ENCODE measurements at regions not wholly inside any gene's neighbourhood (a gene's known extent, or its start where the extent isn't known, plus 50 kb on each side); places are given as distances from the start of the nearest gene placed in this dataset.
"Not testable (repeated sequence)": the region's sequence is repeated elsewhere in the genome, so short reads cannot be mapped to it uniquely, and the experiment has no call there.

- no peak for DNase-seq
These were observed 542.4 kb downstream of the TBC1D22A start for GRCh38 chr22:47304854-47305253.

DNA sequence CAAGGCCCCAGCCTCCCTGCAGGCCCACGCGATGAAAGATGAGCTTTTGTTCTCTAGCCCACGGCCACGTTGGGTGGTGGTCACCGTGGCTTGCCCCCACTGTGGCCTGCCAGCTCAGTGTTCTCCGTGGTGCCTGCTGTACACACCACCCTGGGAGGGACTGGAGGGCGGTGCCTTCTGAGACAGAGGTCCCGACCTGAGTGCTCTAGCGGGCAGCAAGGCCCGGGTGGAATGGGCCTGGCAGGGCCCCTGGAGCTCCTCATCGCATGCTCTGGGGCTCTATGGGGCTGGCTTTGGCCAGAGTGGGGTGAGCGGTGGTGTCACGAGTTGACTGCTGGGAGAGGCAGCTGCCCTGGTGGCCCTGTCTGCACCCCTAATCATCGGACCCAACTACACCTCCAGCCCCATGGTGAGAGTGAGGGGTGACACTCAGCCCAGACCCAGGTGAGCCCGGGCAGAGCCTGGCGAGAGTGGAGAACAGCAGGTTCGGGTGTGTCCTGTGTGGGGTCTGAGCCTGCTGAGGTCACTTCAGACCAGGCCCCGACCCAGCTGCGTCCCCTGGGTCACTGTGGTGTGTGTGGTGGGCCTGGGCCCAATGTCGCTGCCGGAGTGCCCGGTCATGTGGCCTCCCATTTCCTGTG, 541.9 kb downstream of the TBC1D22A start:
- no peak for DNase-seq

- no peak for DNase-seq
These were observed 540.9 kb downstream of the TBC1D22A start for GRCh38 chr22:47303161-47303890.

DNA sequence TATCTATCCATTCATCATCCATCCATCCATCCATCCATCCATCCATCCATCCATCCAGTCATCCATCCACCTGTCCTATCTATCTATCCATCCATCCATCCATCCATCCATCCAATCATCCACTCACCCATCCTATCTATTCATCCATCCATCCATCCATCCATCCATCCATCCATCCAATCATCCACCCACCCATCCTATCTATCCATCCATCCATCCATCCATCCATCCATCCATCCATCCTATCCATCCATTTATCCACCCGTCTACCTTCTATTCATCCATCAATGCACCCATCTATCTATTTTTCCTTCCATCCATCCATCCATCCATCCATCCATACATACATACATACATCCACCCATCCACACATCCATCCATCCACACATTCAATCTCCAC, 540.1 kb downstream of the TBC1D22A start:
- not testable (repeated sequence) for DNase-seq

DNA sequence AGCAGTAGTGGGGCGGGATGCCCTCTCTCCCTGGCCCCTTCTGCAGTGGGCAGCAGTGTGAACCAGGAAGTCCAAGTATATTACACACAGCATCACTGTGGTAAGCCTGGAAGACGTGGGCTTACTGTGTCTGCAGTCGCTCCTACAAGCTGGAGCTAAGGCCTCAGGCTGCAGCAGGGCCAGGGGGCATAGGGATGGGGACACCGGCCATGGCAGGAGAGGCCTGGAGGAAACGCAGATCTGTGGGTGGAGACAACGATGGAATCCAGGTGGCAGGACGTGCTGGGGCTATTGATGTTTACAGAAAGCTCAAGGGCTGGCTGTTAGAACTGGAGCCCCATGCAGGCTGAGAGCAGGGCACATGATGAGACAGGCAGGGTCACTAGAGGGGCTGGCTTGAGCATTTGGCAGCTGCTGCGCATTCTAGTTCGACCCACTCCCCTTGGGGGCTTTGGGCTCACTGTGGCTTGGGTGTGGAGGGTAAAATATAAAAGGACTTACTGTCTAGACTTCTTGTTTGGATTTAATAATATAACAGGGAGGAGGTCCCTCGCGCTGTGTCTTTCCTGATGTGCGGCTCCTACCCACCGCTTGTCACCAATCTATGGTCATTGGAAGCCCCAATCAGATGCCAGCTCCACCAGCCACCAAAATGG, 539.5 kb downstream of the TBC1D22A start:
- no peak for DNase-seq

DNA sequence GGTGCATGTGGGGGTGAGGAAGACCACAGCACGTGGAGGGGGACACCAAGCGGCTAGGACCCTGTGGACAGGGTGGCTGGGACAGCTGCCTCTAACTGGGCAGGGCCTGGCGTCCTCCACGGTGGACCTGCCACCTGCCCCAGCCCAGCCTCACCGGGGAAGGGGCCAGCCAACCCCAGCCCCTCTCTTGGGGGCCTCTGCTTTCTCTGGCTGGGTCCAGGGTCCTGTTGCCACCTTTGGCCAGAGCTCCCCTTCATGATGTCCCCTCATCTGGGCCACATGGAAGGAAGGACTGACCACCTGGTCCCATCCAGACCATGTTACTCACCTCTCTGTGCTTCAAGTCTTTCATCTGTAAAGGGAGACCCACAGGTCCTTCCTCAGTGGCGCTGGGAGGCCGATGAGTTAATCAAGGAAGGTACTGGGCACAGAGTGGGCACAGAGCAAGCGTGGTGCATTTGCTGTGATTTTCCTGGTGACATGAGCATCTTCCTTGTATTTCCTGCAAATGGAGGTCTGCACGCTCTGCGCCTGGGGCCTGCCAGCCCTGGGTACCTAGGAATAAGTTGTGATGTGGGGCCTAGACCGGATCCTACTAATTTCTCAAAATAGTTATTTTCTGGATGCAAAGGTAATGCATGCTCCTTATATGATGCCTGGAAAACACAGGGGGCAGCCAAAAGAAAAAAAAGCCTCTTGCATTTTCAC, 538.4 kb downstream of the TBC1D22A start:
- DNase-seq = no peak

DNA sequence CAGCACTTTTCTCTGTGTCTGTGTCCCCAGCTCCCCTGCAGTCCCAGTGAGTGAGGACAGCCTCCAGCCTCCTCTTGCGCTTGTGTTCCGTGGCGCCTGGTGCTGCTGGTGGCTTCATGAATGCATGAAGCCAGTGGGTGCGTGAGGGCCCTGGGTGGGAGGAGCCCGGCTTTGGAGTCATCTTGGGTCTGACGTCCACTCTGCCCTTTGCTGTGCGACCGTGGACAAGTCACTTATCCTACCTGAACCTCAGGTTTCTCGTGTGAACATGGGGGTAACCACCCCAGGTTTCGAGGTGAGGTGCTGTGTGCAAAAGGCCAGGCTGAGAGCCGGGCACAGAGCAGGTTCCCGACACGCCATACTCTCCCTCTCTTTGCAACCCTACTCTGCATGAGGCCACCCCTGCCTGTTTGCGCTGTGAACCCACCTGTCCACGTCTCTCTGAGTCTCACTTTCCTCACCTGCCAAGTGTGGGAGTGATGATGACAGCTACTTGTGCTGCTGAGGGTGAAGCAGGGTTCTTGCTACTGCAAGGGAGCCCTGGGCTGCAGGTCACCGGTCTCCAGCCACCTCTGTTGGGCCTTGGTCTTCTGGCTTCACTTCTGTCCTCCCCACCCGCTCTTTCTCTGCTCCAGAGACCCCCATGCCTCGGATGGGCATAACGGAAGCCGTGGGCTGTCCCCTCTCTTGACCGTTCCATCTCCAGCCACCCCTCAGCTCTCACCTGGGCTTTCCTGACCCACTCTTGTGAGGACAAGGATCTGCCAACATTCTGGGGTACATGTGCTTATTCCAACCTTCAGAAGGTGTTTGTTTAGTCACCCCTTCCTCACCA, 537.6 kb downstream of the TBC1D22A start:
- DNase-seq = no peak

GRCh38 chr22:47299211-47299862, 536.9 kb downstream of the TBC1D22A start:
- DNase-seq = no peak

DNA sequence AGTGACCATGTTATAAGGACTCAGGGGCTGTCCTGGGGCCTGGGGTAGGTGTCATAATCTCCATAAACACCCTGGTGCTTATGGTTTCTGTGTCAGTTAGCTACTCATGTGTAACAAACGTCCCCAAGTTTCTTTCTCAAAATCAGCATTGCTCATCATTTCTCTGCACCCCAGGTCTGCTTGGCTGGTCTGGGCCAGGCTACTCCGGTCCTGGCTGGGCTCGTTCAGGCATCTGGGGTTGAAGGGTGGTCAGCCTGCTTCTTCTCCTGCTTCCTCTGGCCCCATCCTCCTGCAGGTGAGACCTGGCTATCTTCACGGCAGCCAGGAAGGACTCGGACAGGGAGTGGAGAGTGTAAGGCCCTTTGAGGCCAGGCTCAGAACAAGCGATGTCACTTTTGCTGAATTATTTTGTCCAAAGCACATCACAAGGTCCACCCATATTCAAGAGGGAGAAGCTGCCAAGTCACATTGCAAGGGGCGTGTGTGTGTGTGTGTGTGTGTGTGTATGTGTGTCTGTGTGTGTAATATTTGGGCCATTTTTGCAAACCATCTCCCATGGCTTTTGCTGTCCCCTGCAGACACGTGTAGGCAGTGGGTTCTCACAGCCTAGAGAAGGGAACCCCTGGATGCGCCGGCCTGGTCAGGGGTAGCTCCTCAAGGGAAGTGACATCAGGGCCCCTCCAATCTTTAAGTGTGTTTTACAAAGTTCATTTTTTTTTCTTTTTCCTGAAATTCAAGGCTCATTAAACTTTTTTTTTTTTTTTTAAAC, 535.8 kb downstream of the TBC1D22A start:
- no peak for DNase-seq

GRCh38 chr22:47297261-47298016, 535.0 kb downstream of the TBC1D22A start:
- DNase-seq = no peak

DNA sequence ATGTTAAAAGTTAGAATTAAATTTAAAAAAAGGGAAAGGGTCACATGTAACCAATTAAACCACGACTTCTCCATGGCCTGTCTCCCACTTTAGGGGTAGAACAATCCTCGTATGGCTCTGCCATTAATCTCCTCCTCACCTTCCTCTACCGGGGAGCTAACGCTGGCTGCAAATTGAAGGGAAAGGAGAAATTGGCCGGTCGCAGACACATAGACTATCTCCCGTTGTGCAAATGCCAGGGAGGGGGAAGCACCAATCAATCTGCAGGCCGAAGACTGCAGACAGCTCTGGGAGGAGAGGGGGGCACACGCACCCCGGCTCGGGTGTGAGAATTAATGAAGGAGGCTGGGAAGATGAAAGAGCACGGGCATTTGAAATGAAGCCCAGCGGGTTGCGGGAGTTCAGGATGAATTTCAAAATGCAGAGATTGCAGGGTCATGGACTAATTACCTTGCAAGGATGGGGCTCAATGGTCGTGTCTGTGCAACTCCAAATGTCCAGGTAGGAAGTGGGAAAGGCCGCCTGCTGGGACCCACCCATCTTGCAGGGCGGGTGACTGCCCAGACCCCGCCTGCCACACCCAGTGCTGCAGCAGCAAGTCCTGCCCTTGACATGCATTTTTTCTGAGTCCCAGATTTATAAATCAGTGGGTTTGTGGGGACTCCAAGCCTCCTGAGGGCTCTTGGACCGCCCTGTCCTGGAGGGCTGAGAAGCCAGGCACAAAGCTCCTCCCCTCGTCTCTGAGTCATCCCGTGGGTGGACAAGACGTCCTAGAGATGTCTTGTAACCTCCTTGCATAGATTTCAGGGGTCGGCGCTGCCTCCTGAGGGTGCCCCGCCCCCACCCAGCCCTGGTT, 534.2 kb downstream of the TBC1D22A start:
- DNase-seq = no peak

DNA sequence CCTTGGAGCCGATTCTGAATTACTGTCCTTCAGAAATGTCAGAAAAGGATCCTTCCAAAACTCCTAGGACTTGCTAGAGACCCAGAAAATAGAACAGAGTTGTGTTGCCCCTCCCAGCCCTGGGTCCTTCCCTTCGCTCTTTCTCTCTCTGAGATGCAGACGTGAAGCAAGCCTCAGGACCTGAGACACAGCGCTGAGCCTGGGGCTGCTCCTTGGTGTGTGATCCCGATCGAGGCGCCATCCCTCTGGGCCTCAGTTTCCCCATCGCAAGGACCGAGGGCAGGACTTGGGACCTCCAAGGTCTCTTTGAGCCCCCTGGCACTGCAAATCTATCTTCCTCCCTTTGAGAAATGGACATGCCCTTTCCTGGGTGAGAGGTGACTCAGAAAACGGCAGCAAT, 533.5 kb downstream of the TBC1D22A start:
- no peak for DNase-seq

- no peak for DNase-seq
These were observed 532.9 kb downstream of the TBC1D22A start for GRCh38 chr22:47295226-47295901.

- DNase-seq = no peak
These were observed 532.1 kb downstream of the TBC1D22A start for GRCh38 chr22:47294576-47294975.

DNA sequence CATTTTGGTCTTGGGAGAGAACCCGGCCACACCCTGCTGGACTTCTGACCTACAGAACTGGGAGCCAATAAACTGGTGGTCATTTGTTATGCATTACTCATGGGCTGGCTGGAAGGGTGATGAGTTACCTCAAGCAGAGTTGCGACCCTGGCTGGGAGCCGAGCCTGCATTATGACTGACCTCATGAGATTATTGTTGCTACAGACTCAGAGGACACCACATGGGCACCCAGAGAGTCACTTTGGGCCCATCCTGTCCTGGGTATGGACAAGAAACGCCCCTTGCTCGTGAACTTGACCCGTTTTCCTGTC, 531.7 kb downstream of the TBC1D22A start:
- no peak for DNase-seq

DNA sequence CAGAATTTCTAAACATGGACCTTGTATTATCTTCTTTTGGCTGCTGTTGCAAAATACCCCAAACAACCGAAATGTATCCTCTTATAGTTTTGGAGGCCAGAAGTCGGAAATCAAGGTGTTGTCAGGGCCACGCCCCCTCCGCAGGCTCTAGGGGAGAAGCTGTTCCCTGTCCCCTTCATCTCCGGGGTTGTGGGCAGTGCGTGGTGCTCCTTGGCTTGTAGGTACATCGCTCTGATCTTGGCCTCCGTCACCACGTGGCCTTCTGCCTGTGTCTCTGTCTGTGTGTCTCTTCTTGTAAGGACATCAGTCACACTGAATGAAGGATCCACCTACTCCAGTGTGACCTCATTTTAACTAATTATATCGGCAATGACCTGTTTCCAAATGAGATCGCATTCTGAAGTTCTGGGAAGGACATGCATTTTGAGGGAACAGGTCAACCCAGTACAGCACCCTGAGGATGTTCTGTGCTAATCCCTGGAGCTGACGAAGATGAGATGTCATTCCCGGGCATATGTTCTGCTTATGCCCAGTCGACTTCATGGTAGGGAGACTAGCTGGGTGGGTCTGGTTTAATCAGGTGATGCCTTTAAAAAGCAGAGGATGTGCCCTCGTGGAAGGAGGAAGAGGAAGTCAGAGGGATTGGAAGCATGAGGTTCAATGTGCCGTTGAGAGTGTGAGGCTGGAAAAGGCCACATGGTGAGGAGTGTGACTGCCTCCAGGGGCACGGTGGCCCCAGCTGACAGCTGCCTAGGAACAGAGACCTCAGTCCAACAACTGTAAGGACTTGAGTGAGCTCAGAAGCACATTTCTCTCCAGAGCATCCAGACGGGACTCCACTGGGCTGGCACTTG, 531.1 kb downstream of the TBC1D22A start:
- no peak for DNase-seq

DNA sequence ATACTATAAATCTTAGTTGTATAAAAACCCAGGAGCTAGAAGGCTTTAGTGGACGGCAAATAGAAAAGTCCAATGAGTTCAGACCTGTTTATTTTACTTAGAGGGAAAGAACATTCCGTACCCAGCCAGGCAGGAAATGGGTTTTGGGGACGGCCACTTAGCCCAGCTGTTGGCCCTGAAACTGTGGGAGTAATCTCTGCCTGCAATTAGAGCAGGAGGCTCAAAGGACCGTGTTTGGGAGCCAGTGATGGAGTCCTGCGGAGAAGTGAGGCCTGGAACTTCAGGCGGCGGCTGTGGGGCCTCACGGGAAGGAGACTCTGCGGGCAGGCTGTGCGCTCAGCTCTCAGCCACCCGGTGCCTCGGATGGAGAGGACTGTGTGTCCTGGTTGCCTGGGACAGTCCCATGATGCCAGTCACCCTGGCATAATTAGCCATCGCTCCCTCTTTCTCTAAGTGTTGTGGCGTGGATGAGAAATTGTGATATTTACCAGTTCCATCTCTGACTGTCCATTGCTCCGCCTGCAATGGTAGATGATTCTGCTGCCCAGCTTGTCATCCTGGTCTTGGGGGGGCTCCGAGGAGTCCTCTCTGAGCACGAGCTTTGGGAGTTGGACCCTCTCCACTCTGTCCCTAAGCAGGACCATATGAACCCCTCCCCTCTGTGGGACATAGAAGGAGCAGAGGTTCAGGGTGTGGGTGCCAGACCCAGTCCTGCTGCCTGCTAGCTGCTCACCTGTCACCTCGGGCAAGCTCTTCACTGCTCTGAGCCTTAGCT, 530.3 kb downstream of the TBC1D22A start:
- no peak for DNase-seq
